H1 (cell line): ENCODE measurements at regions not wholly inside any gene's neighbourhood (a gene's known extent, or its start where the extent isn't known, plus 50 kb on each side); places are given as distances from the start of the nearest gene placed in this dataset.

Experiments
- CBX5 ChIP-seq: fragments of 300-800, 300-1000 bp; sonication (generic); IDR thresholded peaks from 2 replicates; pipeline ENCODE4 v1.7.1; 2016; ENCODE audit warnings: antibody characterized with exemption, low read length, low read depth
- CBX8 ChIP-seq: fragments of 300-800, 300-1000 bp; sonication (generic); IDR thresholded peaks from 2 replicates; pipeline ENCODE4 v1.7.1; 2016; ENCODE audit warnings: low read depth, low read length, borderline replicate concordance
- CHD1 ChIP-seq: IDR thresholded peaks from 2 replicates; pipeline ENCODE4 v1.6.1; 2012; ENCODE audit warnings: low read depth, low read length, improper control_type of control experiment
- CTCF ChIP-seq, 3 experiments: IDR thresholded peaks; 1 replicate in 2 of 3; 2 replicates in 1 of 3; pipeline versions ENCODE4 v1.5.1 to v1.6.1; 2011; ENCODE audit warnings: low read length in 3 of 3, mild to moderate bottlenecking in 3 of 3, inconsistent platforms in 2 of 3, low read depth in 1 of 3, moderate library complexity in 1 of 3; ENCODE audit not compliant: insufficient read depth in 1 of 3; ENCODE audit errors: control extremely low read depth in 1 of 3
- E2F6 ChIP-seq: IDR thresholded peaks from 2 replicates; pipeline ENCODE4 v1.6.1; 2012; ENCODE audit warnings: inconsistent platforms
- EP300 ChIP-seq, 2 experiments: IDR thresholded peaks; 1 replicate in 1 of 2; 2 replicates in 1 of 2; pipeline ENCODE4 v1.6.1; 2011 to 2012; ENCODE audit warnings: low read depth in 2 of 2, low read length in 2 of 2, mild to moderate bottlenecking in 2 of 2, borderline replicate concordance in 1 of 2, inconsistent platforms in 1 of 2, moderate library complexity in 1 of 2
- KDM5A ChIP-seq: fragments of 200-600 bp; IDR thresholded peaks from 2 replicates; pipeline ENCODE4 v1.7.1; 2012; ENCODE audit warnings: mild to moderate bottlenecking, low read length, inconsistent platforms, mixed read lengths
- NANOG ChIP-seq: IDR thresholded peaks from 2 replicates; pipeline ENCODE4 v1.6.1; 2011; ENCODE audit warnings: low read length, low read depth, mild to moderate bottlenecking, inconsistent platforms; ENCODE audit not compliant: insufficient read depth, poor library complexity, severe bottlenecking
- RAD21 ChIP-seq, 2 experiments: IDR thresholded peaks in 1 of 2; conservative IDR thresholded peaks in 1 of 2; 2 replicates each; pipeline ENCODE4 v1.6.1; 2011; ENCODE audit warnings: low read depth in 2 of 2, low read length in 2 of 2, improper control_type of control experiment in 1 of 2, inconsistent platforms in 1 of 2, mild to moderate bottlenecking in 1 of 2, moderate library complexity in 1 of 2
- RNF2 ChIP-seq: fragments of 200-900, 300-1000 bp; sonication (generic); IDR thresholded peaks from 2 replicates; pipeline ENCODE4 v1.7.1; 2016; ENCODE audit warnings: borderline replicate concordance, low read depth, mild to moderate bottlenecking, antibody characterized with exemption, low read length; ENCODE audit not compliant: poor library complexity, severe bottlenecking; ENCODE audit errors: missing control alignments

GRCh38 chr3:16059711-16060357 lies 114.6 kb upstream of the GALNT15 start (continued):
- no peak for TF ChIP-seq CTCF (IDR thresholded peaks at IDR 0.05; ENCODE audit: control extremely low read depth in 1 of 3, insufficient read depth in 1 of 3, low read depth in 1 of 3, low read length in 3 of 3)
- no peak for TF ChIP-seq CBX5
- no peak for TF ChIP-seq RNF2
- TF ChIP-seq NANOG, result no peak
- TF ChIP-seq E2F6, result no peak
- no peak for TF ChIP-seq CHD1
- TF ChIP-seq RAD21 (IDR thresholded peaks at IDR 0.05 in 1 of 2, conservative IDR thresholded peaks at IDR 0.05 in 1 of 2; ENCODE audit: low read depth in 2 of 2, low read length in 2 of 2), result no peak
- no peak for TF ChIP-seq CBX8
- TF ChIP-seq KDM5A, result no peak
- TF ChIP-seq EP300 (IDR thresholded peaks at IDR 0.05; ENCODE audit: borderline replicate concordance in 1 of 2, low read depth in 2 of 2, low read length in 2 of 2), result no peak
- TF ChIP-seq, all 59 proteins: peak for 0
